ENCODE measurements at regions not wholly inside any gene's neighbourhood (a gene's known extent, or its start where the extent isn't known, plus 50 kb on each side); places are given as distances from the start of the nearest gene placed in this dataset.

DNA sequence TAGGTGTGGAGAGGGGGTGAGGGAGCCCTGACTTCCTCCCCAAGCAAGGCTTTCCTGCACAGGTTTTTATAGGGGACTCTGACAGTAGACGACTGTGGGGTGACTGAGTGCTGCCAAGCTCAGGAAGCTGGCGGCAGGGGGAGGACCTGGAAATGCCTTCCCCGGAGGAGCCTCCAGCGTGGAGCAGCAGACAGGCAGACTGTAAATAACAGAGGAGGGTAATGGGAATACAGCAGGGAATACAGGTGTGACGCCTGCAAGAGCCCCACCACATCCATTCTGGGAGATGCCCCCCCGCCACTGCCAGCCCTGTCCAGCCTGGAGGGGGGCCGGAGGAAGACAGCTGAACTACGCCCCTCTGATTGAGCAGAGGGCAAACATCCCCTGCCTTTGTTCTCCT, 190.4 kb downstream of the UQCRFS1 start:
- TF ChIP-seq, protein P1, sequence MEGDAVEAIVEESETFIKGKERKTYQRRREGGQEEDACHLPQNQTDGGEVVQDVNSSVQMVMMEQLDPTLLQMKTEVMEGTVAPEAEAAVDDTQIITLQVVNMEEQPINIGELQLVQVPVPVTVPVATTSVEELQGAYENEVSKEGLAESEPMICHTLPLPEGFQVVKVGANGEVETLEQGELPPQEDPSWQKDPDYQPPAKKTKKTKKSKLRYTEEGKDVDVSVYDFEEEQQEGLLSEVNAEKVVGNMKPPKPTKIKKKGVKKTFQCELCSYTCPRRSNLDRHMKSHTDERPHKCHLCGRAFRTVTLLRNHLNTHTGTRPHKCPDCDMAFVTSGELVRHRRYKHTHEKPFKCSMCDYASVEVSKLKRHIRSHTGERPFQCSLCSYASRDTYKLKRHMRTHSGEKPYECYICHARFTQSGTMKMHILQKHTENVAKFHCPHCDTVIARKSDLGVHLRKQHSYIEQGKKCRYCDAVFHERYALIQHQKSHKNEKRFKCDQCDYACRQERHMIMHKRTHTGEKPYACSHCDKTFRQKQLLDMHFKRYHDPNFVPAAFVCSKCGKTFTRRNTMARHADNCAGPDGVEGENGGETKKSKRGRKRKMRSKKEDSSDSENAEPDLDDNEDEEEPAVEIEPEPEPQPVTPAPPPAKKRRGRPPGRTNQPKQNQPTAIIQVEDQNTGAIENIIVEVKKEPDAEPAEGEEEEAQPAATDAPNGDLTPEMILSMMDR (IDR thresholded peaks at IDR 0.05): no peak
- TF ChIP-seq, protein P2, sequence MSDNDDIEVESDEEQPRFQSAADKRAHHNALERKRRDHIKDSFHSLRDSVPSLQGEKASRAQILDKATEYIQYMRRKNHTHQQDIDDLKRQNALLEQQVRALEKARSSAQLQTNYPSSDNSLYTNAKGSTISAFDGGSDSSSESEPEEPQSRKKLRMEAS (CRISPR knock-in tag; IDR thresholded peaks at IDR 0.05): no peak
- TF ChIP-seq HMGA2 (CRISPR knock-in tag; IDR thresholded peaks at IDR 0.05) (no peak), CREM (CRISPR knock-in tag; IDR thresholded peaks at IDR 0.05) (no peak), RELA (CRISPR knock-in tag; IDR thresholded peaks at IDR 0.05; ENCODE audit: borderline replicate concordance) (no peak), ZBTB21 (CRISPR knock-in tag; IDR thresholded peaks at IDR 0.05; ENCODE audit: borderline replicate concordance) (no peak), GABPB1 (CRISPR knock-in tag; IDR thresholded peaks at IDR 0.05) (no peak), FOXJ3 (CRISPR knock-in tag; IDR thresholded peaks at IDR 0.05; ENCODE audit: borderline replicate concordance) (no peak), SP1 (CRISPR knock-in tag; conservative IDR thresholded peaks at IDR 0.05) (no peak), JAZF1 (CRISPR knock-in tag; IDR thresholded peaks at IDR 0.05) (no peak), ETV6 (CRISPR knock-in tag; IDR thresholded peaks at IDR 0.05) (no peak), CBFB (CRISPR knock-in tag; IDR thresholded peaks at IDR 0.05; ENCODE audit: low read depth) (no peak), ATF1 (CRISPR knock-in tag; IDR thresholded peaks at IDR 0.05) (no peak)
- TF ChIP-seq, protein P3, sequence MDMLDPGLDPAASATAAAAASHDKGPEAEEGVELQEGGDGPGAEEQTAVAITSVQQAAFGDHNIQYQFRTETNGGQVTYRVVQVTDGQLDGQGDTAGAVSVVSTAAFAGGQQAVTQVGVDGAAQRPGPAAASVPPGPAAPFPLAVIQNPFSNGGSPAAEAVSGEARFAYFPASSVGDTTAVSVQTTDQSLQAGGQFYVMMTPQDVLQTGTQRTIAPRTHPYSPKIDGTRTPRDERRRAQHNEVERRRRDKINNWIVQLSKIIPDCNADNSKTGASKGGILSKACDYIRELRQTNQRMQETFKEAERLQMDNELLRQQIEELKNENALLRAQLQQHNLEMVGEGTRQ (CRISPR knock-in tag; IDR thresholded peaks at IDR 0.05): no peak

Measured in WTC11 (cell line).